Epithelial cell of esophagus (primary cell): ENCODE measurements at regions not wholly inside any gene's neighbourhood (a gene's known extent, or its start where the extent isn't known, plus 50 kb on each side); places are given as distances from the start of the nearest gene placed in this dataset.

ENCODE experiments used
- DNase-seq: peaks from one replicate; pipeline ENCODE4 v3.0.0; 2010; ENCODE audit warnings: low read depth
- H3K4me3 ChIP-seq: 2 replicates; pipeline ENCODE4 v1.5.1; 2011; ENCODE audit warnings: mild to moderate bottlenecking, low read length, control low read depth
- CTCF ChIP-seq: IDR thresholded peaks from 2 replicates; pipeline ENCODE4 v1.5.1; 2011; ENCODE audit warnings: low read depth, mild to moderate bottlenecking, low read length, control low read depth, inconsistent platforms; ENCODE audit not compliant: insufficient read depth; ENCODE audit errors: missing control alignments

GRCh38 chr21:16993416-16994038 lies 519.3 kb upstream of the CXADR start:
- no peak for DNase-seq
- no peak overlapping the region for H3K4me3 ChIP-seq
- no peak for TF ChIP-seq CTCF

DNA sequence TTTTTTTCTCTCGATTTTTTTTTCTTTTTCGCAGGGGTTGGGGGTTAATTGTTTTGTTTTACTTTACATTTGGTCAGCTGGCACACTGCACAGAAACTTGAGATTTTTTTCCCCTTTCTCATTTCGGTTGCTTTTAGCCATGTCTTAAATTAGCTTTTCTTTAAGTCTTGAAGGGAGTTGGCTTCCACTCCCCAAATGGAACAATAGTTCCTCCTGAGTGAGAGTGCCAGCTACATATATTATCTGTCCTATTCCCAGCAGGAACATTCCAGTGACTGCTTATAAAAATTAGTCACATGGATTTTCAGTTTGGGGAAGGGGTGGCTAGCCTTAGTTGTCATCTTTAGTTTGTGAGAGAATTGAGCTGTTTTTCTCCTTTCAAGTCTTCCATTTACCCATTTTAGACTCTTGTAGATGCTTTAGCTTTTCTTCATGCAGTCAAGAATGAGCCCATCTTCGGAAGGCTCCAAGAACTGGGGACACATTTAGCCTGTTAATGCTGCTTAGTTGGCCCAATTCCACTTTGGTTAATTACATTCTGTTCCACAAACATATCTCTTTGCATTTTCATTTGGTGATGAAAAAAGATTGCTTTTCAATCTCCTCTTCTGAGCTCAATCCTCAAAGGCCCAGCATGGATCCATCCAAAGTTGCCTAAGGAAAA lies 510.1 kb upstream of the CXADR start:
- TF ChIP-seq CTCF, result no peak
- H3K4me3 ChIP-seq, result no peak overlapping the region
- DNase-seq, result no peak

- peak; percentile 33 for DNase-seq
- TF ChIP-seq CTCF, result no peak
Observed at GRCh38 chr21:17003258-17003615, 509.6 kb upstream of the CXADR start.

DNA sequence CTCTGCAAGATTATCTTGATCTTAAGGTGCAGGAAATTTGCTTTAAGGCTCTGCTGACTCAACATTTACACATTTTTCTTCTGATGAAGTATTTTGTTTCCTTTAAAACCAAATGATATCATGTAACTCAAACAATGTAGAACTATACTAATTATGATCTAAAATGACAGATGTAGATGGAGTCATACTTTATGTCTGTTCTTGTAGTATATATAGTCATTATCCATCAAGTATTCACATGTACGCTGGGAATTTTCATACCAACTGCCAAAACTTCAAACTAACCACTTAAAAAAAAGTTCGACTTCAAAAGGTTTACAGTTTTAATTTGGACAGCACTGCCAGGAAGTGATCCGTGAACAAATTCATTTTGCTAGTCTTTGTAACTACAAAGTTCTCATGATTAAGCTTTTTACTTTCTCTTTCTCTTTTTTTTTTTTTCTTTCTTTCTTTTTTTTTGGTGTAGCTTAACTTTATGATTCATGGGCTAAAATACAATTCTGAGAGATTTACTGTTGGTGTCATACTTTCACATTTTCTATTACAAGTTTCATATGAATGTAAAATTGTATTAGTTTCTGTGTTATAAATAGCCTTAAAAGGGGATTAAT lies 509.0 kb upstream of the CXADR start:
- TF ChIP-seq CTCF, result no peak
- peak; percentile 71 for DNase-seq
- H3K4me3 ChIP-seq, result no peak overlapping the region

More at GRCh38 chr21:17003258-17003615, 509.6 kb upstream of the CXADR start:
- H3K4me3 ChIP-seq, result no peak overlapping the region

DNA sequence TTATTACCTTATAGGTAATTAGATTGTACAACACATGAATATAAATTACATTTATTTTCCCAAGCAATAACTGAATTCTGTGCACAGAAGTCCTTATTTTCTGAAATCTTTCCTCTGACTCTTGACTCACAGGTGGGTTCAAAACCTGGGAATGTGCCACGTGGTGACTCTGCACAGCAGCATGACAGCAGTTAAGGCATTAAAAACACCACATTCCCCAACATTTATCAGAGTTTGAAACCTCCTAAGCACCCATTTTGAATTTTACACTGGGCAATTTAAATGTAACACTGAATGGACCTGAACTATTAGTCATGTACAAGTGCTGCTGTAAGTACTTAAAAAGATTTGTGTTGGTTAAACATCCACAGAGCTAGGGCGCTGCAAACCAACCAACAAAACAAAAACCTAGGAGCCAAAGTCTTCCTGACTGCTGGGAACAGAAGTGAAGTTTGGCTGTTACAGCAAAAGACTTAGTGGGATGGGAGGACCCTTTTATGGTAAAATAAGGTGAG lies 480.6 kb upstream of the CXADR start:
- no peak for DNase-seq

GRCh38 chr21:17044696-17045095 lies 468.1 kb upstream of the CXADR start:
- no peak for DNase-seq
- H3K4me3 ChIP-seq, result no peak overlapping the region
- no peak for TF ChIP-seq CTCF

More for the DNA sequence above, 480.6 kb upstream of the CXADR start:
- H3K4me3 ChIP-seq, result no peak overlapping the region
- no peak for TF ChIP-seq CTCF
